Coronary artery (tissue), 2 donors: ENCODE measurements at regions not wholly inside any gene's neighbourhood (a gene's known extent, or its start where the extent isn't known, plus 50 kb on each side); places are given as distances from the start of the nearest gene placed in this dataset.
"Not testable (repeated sequence)": the region's sequence is repeated elsewhere in the genome, so short reads cannot be mapped to it uniquely, and the experiment has no call there.

Experiments
- DNase-seq: peaks from one replicate; pipeline ENCODE4 v3.0.0-alpha.2; 2017; ENCODE audit warnings: low spot score
- H3K27ac ChIP-seq, 2 donors: fragments of 200-600 bp; sonication (generic); one replicate each; pipeline ENCODE4 v1.5.1; 2016 to 2019
- H3K4me3 ChIP-seq: fragments of 200-600 bp; sonication (generic); 2 replicates; pipeline ENCODE4 v1.5.1; 2016; ENCODE audit warnings: mild to moderate bottlenecking, moderate library complexity
- TF ChIP-seq, protein P1 (sequence below): fragments of 200-600 bp; sonication (generic); IDR thresholded peaks from one replicate; pipeline ENCODE4 v1.5.1; 2019; ENCODE audit warnings: antibody characterized with exemption

- TF ChIP-seq, protein P1, sequence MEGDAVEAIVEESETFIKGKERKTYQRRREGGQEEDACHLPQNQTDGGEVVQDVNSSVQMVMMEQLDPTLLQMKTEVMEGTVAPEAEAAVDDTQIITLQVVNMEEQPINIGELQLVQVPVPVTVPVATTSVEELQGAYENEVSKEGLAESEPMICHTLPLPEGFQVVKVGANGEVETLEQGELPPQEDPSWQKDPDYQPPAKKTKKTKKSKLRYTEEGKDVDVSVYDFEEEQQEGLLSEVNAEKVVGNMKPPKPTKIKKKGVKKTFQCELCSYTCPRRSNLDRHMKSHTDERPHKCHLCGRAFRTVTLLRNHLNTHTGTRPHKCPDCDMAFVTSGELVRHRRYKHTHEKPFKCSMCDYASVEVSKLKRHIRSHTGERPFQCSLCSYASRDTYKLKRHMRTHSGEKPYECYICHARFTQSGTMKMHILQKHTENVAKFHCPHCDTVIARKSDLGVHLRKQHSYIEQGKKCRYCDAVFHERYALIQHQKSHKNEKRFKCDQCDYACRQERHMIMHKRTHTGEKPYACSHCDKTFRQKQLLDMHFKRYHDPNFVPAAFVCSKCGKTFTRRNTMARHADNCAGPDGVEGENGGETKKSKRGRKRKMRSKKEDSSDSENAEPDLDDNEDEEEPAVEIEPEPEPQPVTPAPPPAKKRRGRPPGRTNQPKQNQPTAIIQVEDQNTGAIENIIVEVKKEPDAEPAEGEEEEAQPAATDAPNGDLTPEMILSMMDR = no peak
- no peak for DNase-seq
- no peak overlapping the region for H3K4me3 ChIP-seq
- no peak overlapping the region for H3K27ac ChIP-seq
Measured at GRCh38 chr6:27002447-27002846, 245.1 kb upstream of the PRSS16 start.

DNA sequence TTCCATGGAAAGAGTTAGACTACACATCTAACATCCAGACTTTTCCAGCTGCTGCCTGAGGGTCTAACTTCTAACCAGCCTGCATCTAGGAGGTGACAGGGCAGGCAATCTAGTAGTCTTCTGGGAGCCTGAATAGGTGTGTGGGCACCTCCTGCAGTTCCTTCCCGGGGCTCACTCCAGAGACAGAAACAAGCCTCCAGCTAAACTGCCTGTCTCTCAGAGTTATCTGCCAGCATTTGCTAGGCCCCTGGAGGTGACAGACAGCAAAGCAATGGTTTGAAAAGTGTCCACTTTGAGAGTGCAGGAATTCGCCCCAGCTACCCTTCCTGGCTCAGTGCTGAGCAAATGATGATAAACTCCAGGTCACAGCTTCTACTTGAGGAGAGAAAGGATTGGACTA is 240.5 kb upstream of the PRSS16 start:
- Histone ChIP-seq H3K27ac (no peak overlapping the region), H3K4me3 (no peak overlapping the region)
- DNase-seq = no peak
- TF ChIP-seq, protein P1 = no peak

DNA sequence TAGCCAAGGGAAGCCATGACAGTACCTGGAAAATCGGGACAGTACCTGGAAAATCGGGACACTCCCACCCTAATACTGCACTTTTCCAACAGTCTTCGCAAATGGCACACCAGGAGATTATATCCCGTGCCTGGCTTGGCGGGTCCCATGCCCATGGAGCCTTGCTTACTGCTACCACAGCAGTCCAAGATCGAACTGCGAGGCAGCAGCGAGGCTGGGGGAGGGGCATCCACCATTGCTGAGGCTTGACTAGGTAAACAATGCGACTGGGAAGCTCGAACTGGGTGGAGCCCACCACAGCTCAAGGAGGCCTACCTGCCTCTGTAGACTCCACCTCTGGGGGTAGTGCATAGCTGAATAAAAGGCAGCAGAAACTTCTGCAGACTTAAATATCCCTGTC is 238.9 kb upstream of the PRSS16 start:
- not testable (repeated sequence) for H3K4me3 ChIP-seq, DNase-seq, H3K27ac ChIP-seq

- H3K27ac ChIP-seq, H3K4me3 ChIP-seq, DNase-seq: not testable (repeated sequence)
Measured at GRCh38 chr6:27014053-27014452, 233.4 kb upstream of the PRSS16 start.

DNA sequence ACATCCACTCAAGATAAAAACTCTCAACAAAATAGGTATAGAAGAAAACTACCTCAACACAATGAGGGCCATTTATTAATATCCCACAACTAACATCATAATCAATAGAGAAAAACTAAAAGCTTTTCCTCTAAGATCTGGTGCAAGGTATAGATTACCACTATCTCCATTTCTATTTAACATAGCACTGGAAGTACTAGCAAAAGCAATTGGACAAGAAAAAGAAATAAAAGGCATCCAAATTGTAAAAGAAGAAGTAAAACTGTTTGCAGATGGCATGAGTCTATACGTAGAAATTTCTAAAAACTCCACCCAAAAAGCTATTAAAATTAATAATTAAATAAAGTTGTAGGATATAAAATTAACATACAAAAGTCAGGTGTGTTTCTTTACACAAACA is 230.8 kb upstream of the PRSS16 start:
- Histone ChIP-seq H3K27ac (no peak overlapping the region), H3K4me3 (no peak overlapping the region)
- DNase-seq = no peak
- TF ChIP-seq, protein P1 = no peak

DNA sequence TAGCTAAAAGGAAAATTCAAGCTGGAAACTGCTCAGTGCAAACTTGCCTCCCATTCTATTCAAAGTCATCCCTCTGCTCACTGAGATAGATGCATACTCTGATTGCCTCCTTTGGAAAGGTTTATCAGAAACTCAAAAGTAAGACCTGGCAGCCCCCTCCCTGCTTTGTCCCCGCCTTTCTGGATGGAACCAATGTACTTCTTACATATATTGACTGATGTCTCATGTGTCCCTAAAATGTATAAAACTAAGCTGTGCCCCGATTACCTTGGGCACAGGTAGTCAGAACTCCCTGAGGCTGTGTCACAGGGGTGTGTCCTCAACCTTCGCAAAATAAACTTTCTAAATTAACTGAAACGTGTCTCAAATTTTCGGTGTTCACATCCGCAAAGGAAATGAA is 229.1 kb upstream of the PRSS16 start:
- not testable (repeated sequence) for H3K4me3 ChIP-seq, H3K27ac ChIP-seq, DNase-seq

- TF ChIP-seq, protein P1 = no peak
- DNase-seq = peak; percentile 89
- Histone ChIP-seq H3K27ac (peak overlapping the region; percentile 84 to 90), H3K4me3 (peak overlapping the region; percentile 74)
Measured at GRCh38 chr6:27019651-27020552, 227.6 kb upstream of the PRSS16 start.

- DNase-seq = no peak
- H3K4me3 ChIP-seq = peak overlapping the region; percentile 74
- H3K27ac ChIP-seq = peak overlapping the region; percentile 84 to 90
- TF ChIP-seq, protein P1 = no peak
Measured at GRCh38 chr6:27020553-27020880, 227.0 kb upstream of the PRSS16 start.
